ENCODE measurements at regions not wholly inside any gene's neighbourhood (a gene's known extent, or its start where the extent isn't known, plus 50 kb on each side); places are given as distances from the start of the nearest gene placed in this dataset.

DNA sequence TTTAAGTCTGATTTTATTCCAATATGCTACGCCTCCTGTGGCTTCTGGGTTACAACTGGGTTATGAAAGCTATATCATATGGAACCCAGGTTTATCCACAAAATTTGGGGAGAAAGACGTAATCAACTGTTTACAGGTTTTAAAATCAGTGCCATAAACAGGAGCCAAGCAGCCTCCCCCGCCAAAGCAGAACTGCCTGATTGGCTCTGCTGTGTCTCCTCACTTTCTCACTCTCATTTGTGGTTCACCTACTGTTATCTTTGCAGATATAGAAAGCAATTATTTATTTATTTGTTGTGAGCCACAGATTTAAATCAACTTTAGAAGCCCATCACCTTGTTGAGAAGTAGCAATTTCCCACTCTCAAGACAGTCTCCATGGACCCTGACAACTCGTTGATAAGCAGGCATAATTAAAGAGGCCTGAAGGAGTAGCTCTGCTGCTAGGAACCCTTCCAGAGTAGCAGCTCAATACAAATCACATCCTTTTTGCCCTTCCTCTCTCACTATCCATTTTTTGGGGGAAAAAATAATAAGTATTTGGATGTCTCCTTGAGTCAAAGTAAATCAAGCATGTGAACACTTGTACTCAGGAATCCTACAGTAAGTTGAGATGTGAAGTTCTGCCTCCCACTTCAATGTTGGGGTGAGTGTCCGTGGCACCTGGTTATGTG, 191.0 kb upstream of the CCDC150 start:
- DNase-seq, result no peak

GRCh38 chr2:196449083-196449482, 190.4 kb upstream of the CCDC150 start:
- DNase-seq, result no peak

- DNase-seq, result no peak
These were observed 186.8 kb upstream of the CCDC150 start for GRCh38 chr2:196452758-196453157.

DNA sequence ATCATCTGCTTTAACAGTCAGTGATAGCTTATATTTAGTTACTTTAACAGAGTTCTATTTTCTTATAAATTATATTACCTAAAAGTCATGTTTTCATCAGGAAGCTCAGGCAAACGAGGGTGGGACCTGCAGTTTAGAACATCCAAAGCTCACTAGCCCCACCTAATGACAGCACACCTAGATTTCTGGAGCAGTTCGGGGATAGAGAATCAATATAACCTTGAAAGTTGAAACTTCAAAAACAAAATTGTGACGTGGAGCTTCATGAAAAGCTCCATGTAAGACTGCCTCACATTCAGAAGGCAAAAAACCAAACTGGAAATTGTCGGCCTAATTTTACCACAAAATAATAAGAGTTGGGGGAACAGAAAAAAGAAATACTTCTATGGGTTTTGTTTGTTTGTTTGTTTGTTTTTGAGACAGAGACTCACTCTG, 185.9 kb upstream of the CCDC150 start:
- DNase-seq, result peak; percentile 32 to 63 (median 36)

- DNase-seq, result no peak
These were observed 185.0 kb upstream of the CCDC150 start for GRCh38 chr2:196454492-196454891.

- DNase-seq, result no peak
These were observed 180.0 kb upstream of the CCDC150 start for GRCh38 chr2:196459539-196459938.

DNA sequence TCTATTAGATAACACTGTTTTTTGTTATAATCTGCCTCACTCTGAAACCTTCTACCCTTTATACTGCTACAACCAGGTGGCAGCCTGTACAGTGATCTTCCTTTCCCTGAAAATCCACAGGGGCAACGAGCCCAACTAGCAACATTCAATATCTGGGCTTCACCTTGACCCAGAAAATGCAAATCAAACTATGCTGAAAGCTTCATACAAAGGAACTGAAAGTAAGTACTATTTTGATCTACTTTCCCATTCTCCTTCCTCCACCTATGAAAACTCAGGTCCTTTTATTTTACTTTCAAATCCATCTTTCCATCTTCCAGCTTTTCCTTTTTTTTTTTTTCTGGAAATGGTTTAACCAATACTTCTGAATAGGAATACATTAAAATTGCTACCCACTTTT, 175.8 kb upstream of the CCDC150 start:
- DNase-seq, result no peak

GRCh38 chr2:196464311-196464710, 175.2 kb upstream of the CCDC150 start:
- no peak for DNase-seq

- DNase-seq, result no peak
These were observed 172.9 kb upstream of the CCDC150 start for GRCh38 chr2:196466581-196466980.

DNA sequence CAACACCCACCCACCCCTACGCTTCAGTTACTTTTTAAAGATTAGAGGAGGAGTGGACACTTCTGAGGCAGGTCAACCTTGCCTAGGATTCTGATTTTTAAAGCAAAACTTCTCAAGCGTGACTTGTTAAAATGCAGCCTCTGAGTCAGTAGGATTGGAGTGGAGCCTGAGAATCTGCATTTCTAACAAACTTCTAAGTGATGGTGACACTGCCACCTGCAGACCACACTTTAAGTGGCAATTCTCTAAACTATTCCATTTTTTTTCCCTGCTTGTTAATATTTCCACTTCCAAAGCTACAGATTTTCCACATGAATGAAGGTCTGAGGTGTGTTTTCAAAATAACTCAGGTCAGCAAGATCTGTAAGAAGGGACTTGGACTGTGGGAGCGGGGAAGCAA, 171.1 kb upstream of the CCDC150 start:
- DNase-seq, result peak in 1 of 3 experiments; percentile 68

GRCh38 chr2:196473617-196474016, 165.9 kb upstream of the CCDC150 start:
- DNase-seq, result peak in 1 of 3 experiments; percentile 29

GRCh38 chr2:196475611-196476010, 163.9 kb upstream of the CCDC150 start:
- DNase-seq, result no peak

- DNase-seq, result no peak
These were observed 160.9 kb upstream of the CCDC150 start for GRCh38 chr2:196478588-196478987.

DNA sequence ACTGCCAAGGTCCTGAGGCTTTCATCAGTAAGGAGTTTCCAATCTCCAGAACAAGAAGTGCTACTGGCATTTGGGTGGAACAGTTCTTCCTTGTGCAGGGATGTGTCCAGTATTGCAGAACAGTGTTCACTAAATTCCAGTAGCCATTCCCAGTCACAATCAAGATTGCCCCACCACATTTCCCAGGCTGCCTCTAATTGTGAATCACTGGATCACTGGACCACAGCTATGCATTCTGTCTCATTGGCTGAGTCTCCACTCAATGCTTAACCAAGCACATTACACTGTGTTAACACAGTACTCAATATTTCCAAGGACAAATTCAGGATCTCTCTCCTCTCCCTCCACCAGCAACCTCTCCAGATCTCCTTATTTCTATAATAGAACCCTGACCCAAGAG, 160.2 kb upstream of the CCDC150 start:
- DNase-seq, result no peak

- peak in 2 of 3 experiments; percentile 2 to 18 for DNase-seq
These were observed 158.7 kb upstream of the CCDC150 start for GRCh38 chr2:196480653-196481323.

DNA sequence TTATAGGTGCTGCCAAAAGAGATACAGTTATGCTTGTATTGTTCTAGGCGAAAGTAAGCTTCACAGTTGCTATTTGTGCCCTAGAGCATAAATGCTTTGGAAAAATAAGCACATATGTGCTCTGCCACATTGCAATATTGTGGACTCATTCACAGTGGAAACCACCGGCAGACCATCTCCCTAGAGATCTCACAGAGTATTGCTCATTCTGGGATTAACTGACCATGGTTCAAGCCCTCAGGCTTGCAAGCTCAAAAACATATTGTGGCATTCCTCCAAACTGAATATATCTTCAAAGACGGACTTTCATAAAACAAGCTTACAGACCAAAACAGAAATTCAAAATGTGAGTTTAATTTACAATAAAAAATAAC, 158.2 kb upstream of the CCDC150 start:
- no peak for DNase-seq

GRCh38 chr2:196482119-196483065, 157.1 kb upstream of the CCDC150 start:
- DNase-seq, result no peak

DNA sequence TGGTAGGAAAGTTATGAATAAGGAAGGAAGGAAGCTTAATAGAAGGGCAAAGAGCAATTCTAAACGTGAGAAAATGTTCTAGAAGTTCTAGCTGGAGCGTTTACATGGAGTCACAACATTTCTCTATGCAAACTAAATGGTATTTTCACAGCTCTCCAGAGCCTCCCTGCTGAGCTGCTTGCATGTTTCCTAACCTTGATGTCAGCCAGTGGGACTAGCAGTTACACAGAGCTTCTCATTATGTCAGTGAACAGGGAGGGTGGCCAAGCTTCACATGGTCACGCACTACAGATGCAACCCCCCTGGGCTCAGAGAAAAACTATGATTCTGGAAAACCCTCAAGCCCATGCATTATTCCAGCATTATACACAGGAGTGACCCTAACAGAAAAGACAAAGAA, 153.4 kb upstream of the CCDC150 start:
- DNase-seq, result peak in 1 of 3 experiments; percentile 4

DNA sequence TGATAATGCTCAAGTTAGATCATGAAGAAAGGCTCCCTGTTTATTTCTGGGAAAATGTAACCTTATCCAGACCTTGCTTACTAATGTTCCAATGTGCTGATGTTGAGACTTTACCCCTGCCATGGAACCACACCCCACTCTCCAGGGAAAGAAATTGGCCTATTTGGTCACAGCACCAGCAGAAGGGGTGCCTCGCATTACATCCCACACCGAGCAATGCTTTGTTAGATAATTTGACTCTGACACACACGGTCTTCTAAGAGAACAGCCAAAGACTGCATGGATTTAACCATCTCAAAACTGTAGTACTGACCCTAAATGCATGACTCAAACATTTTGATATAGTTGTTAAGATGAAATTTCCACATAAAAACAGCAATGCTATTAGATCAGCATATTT, 152.1 kb upstream of the CCDC150 start:
- peak in 1 of 3 experiments; percentile 45 for DNase-seq

GRCh38 chr2:196489371-196489770, 150.1 kb upstream of the CCDC150 start:
- no peak for DNase-seq

DNA sequence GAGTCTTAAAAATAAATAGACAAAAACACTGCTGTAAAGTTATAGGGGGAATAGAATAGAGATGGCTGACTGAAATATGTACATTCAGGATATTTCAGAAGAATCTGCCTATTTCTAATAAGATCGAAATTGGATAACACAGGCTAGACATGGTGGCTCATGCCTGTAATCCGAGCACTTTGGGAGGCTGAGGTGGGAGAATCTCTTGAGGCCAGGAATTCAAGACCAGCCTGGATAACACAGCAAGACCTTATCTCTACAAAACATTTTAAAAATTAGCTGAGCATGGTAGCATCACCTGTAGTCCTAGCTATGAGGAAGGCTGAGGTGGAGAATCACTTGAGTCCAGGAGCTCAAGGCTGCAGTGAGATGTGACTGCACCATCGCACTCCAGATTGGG, 146.6 kb upstream of the CCDC150 start:
- DNase-seq, result no peak

DNA sequence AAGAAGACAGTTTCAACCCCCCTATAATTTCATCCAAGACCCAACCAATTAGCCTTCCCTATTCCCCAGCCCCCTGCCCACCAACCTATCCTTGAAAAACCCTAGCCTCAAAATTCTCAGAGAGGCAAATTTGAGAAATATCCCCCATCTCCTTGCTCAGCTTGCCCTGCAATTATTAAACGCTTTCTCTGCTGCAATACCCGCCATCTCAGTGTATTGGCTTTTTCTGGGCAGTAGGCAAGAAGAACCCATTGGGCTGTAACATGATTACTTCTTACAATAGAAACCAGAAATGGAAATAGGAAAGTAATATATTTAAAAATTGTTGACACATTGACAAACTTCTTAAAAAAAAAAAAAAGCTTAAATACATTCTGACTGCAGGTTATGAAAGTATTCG, 140.6 kb upstream of the CCDC150 start:
- no peak for DNase-seq

- no peak for DNase-seq
These were observed 139.8 kb upstream of the CCDC150 start for GRCh38 chr2:196499686-196500085.
